Erythroblast (primary cell): ENCODE measurements at regions not wholly inside any gene's neighbourhood (a gene's known extent, or its start where the extent isn't known, plus 50 kb on each side); places are given as distances from the start of the nearest gene placed in this dataset.

Source experiments
- GATA1 ChIP-seq: IDR thresholded peaks from 2 replicates; pipeline ENCODE4 v1.6.1; 2011; ENCODE audit warnings: low read depth, mild to moderate bottlenecking, control low read depth, low read length, moderate library complexity
- POLR2A ChIP-seq: IDR thresholded peaks from 2 replicates; pipeline ENCODE4 v1.6.1; 2011; ENCODE audit warnings: mild to moderate bottlenecking, low read length

- no peak for TF ChIP-seq POLR2A
- TF ChIP-seq GATA1: no peak
Measured at GRCh38 chr5:74286734-74287695, 353.5 kb downstream of the ENC1 start.
